ENCODE measurements at regions not wholly inside any gene's neighbourhood (a gene's known extent, or its start where the extent isn't known, plus 50 kb on each side); places are given as distances from the start of the nearest gene placed in this dataset.

DNA sequence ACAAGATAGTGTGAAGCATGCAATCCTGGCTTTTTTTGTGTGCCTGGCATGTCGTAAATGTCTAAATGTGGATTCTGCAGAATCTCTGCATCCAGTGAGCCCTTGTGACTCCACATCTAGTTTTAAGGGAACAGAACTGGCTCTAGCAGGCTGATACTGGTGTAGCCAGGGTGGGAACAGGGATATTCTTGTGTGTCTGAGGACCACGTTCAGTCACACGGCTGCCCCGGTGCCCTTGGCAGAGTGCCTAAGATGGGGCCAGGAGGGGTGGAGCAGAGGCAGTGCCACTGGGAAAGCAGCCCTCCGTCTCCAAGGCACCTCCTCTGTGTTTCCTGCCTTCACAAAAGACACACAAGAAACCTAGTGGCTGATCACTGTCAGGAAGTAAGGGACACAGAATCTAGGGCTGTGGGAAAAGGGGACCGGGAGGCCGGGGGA is 91.5 kb upstream of the PARD3B start:
- intact Hi-C loops (cut with DNase I) = no loop called here
- ATAC-seq (peak; percentile 65 to 67), DNase-seq (peak; percentile 67)
- Histone ChIP-seq H3K4me3 (no peak overlapping the region), H3K27ac (peak overlapping the region; percentile 78), H3K36me3 (no peaks in the 10 kb centered on the region), H3K27me3 (ENCODE audit: low read depth) (no peaks in the 10 kb centered on the region), H3K9me3 (no peaks in the 10 kb centered on the region), H3K4me1 (peaks cover 23% of the 10 kb centered on the region)
- TF ChIP-seq, protein P1, sequence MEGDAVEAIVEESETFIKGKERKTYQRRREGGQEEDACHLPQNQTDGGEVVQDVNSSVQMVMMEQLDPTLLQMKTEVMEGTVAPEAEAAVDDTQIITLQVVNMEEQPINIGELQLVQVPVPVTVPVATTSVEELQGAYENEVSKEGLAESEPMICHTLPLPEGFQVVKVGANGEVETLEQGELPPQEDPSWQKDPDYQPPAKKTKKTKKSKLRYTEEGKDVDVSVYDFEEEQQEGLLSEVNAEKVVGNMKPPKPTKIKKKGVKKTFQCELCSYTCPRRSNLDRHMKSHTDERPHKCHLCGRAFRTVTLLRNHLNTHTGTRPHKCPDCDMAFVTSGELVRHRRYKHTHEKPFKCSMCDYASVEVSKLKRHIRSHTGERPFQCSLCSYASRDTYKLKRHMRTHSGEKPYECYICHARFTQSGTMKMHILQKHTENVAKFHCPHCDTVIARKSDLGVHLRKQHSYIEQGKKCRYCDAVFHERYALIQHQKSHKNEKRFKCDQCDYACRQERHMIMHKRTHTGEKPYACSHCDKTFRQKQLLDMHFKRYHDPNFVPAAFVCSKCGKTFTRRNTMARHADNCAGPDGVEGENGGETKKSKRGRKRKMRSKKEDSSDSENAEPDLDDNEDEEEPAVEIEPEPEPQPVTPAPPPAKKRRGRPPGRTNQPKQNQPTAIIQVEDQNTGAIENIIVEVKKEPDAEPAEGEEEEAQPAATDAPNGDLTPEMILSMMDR (IDR thresholded peaks at IDR 0.05) = no peak

DNA sequence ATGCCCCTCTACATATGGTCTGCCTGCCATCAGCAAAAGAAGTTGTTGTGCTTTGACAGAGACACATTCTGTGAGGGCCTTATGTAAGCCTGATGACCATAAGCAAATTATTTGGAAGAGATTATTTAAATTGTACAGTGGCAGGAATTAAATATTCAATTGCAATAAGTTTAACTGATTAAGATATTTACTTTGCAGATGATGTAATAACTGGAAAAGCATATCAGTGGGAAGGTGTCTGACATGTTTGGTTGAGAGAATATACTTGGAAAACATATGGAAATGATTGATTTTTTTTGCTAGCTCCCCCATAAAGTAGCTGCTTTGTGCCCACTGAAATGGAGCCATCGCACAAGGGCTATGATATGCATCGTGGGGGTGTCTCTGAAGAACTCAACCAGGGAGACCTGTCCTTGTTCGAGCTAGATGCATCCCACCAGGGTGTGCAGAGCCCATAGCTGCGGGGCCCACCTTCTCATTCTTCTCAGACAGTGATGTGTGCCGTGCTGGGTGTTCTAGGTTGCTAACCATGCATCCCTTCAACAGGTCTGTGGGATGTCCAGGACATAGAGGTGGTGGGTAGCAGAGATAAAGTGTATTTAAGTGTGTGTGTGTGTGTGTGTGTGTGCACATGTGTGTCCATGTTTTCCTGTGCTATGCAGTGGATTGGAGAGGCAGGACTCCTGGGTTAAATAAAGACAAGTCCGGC is 90.4 kb upstream of the PARD3B start:
- H3K27me3 ChIP-seq (ENCODE audit: low read depth) = no peaks in the 10 kb centered on the region
- peaks cover 23% of the 10 kb centered on the region for H3K4me1 ChIP-seq
- ATAC-seq (no peak), DNase-seq (no peak)
- intact Hi-C loops (cut with DNase I) = no loop called here
- H3K36me3 ChIP-seq = no peaks in the 10 kb centered on the region
- peak overlapping the region; percentile 78 for H3K27ac ChIP-seq
- TF ChIP-seq, protein P1 (IDR thresholded peaks at IDR 0.05) = no peak
- no peaks in the 10 kb centered on the region for H3K9me3 ChIP-seq
- H3K4me3 ChIP-seq = no peak overlapping the region

DNA sequence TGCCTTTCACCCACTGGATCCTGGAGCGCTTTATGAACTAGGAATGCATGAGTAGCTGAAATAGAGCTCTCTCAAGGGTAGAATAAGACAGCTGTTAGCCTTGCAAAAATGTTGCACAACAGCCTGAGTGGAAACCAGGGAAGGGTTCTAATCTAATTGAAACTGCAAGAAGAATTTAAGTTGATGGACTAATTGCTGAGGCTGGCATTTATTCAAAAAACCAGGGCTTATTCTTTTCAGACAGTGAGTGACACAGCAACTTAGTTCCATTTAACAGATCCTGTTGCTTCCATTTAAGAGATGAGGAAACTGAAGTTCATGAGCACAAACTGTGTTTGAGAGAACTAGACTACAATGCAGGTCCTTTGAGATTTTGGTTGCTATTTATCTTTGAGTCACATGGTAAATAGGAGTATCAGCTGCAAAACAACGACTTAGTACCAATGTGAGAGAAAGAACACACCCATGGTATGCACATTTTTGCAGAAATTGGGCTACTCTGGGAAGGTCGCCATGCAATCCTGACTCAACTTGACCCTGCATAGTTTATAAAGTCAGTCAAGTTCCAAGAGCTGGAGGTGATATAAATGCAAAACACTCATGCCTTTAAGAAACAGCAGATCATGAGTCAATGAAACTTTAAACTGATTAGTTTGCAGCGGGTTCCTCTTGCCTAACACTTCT is 76.4 kb upstream of the PARD3B start:
- TF ChIP-seq, protein P1 (IDR thresholded peaks at IDR 0.05) = no peak
- peak; percentile 48 to 72 for ATAC-seq

DNA sequence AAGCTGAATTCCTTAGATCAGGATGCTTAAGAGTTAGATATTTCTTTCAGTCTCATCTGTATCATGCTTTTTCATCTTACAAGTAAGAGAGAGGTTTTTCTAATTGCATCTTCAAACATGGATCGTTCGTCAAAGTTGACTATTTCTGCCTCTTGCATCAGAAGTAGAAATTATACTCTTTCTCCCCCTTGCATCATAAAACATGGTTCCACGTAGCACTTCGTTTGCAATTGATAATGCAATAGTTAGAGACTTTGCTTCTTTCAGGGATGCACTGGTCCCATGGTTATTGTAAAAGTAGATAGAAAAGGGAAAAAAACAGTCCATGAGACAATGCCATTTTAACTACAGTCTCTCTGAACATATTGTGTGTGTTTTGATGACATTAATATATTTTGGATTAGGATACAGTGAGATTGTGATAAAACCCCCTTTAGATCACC is 75.1 kb upstream of the PARD3B start:
- intact Hi-C loops (cut with DNase I) = no loop called here
- no peaks in the 10 kb centered on the region for H3K9me3 ChIP-seq
- TF ChIP-seq, protein P1 (IDR thresholded peaks at IDR 0.05) = no peak
- H3K36me3 ChIP-seq = no peaks in the 10 kb centered on the region
- ATAC-seq = no peak
- H3K27me3 ChIP-seq (ENCODE audit: low read depth) = no peaks in the 10 kb centered on the region
- no peak overlapping the region for H3K27ac ChIP-seq
- H3K4me1 ChIP-seq = no peaks in the 10 kb centered on the region
- no peak for DNase-seq
- H3K4me3 ChIP-seq = no peak overlapping the region

More for the DNA sequence above, 76.4 kb upstream of the PARD3B start:
- intact Hi-C loops (cut with DNase I) = no loop called here
- Histone ChIP-seq H3K36me3 (no peaks in the 10 kb centered on the region), H3K27me3 (ENCODE audit: low read depth) (no peaks in the 10 kb centered on the region), H3K9me3 (no peaks in the 10 kb centered on the region), H3K4me1 (no peaks in the 10 kb centered on the region), H3K27ac (no peak overlapping the region), H3K4me3 (no peak overlapping the region)
- no peak for DNase-seq

DNA sequence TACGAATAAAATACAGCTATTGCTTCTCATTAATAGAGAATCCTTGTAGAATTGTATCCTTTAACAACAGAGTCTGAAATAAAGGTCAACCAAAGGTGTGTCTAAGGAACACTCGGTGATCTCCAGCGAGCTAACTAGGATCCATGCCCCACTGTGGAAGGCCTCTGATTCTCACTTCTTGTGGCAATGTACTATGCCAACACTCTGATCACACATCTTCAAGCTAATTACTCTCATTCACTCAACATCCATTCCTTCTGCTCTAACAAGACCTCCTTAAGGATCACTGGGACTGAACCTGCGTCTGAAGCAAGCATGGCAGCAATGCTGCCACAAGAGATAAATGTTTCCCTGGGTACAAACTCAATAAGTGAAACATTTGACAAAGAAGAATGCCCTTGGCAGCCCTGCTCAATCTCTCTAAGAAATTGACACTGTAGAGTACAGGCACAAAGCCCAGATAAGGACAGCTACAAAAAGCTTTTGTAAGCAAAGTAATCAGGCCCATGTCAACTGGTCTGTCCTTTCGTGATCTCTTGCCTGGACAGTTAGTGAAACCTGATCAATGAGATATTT is 74.6 kb upstream of the PARD3B start:
- DNase-seq (no peak), ATAC-seq (no peak)
- Histone ChIP-seq H3K9me3 (no peaks in the 10 kb centered on the region), H3K27me3 (ENCODE audit: low read depth) (no peaks in the 10 kb centered on the region), H3K4me1 (no peaks in the 10 kb centered on the region), H3K36me3 (no peaks in the 10 kb centered on the region), H3K4me3 (no peak overlapping the region), H3K27ac (no peak overlapping the region)
- intact Hi-C loops (cut with DNase I) = no loop called here
- TF ChIP-seq, protein P1 (IDR thresholded peaks at IDR 0.05) = no peak
